GM12878 (cell line): ENCODE measurements at regions not wholly inside any gene's neighbourhood (a gene's known extent, or its start where the extent isn't known, plus 50 kb on each side); places are given as distances from the start of the nearest gene placed in this dataset.

ENCODE experiments used
- ATAC-seq: fragments of 200-7000 bp; cut with Tn5 transposase; 3 replicates; pipeline ENCODE4 v1.9.1; 2020; ENCODE audit warnings: mild to moderate bottlenecking, moderate library complexity
- BruUV-seq: library from RNA; stranded (reverse); fragments of 400-500 nt; replicated peaks from 2 replicates; lab custom pipeline; 2021; lab: Mats Ljungman, UMichigan
- CTCF ChIA-PET: fragments of 300-600 bp; sonication (Branson Sonifier 250); formaldehyde crosslinking; extraction: SDS; loops from one replicate; lab custom pipeline; 2021; ENCODE audit warnings: inconsistent platforms; lab: Yijun Ruan, JAX
- POLR2A ChIA-PET: fragments of 350-600 bp; formaldehyde crosslinking; extraction: SDS; loops from one replicate; lab custom pipeline; 2021; ENCODE audit warnings: inconsistent platforms; lab: Charles Lee
- RAD21 ChIA-PET: fragments of 300-600 bp; sonication (Branson Sonifier 250); formaldehyde crosslinking; loops from one replicate; lab custom pipeline; 2023; ENCODE audit warnings: antibody characterized with exemption; ENCODE audit not compliant: unreplicated experiment; lab: Charles Lee
- SMC1A ChIA-PET: fragments of 300-600 bp; sonication (Branson Sonifier 250); formaldehyde crosslinking; loops from one replicate; lab custom pipeline; 2023; ENCODE audit not compliant: unreplicated experiment, uncharacterized antibody; lab: Charles Lee
- DNase-seq: peaks from one replicate; pipeline ENCODE4 v3.0.0-alpha.2; 2011; ENCODE audit warnings: low read depth, low spot score
- FAIRE-seq: peaks from 3 replicates; lab custom pipeline; 2011; peaks lifted over from hg19 to GRCh38; lab: Jason Lieb, UNC
- H2AFZ ChIP-seq: 2 replicates; pipeline ENCODE4 v1.6.0; 2011; ENCODE audit warnings: low read depth, low read length, control low read depth; ENCODE audit not compliant: control insufficient read depth
- H3K27ac ChIP-seq: 2 replicates; pipeline ENCODE4 v1.5.1; 2011; ENCODE audit warnings: control low read depth; ENCODE audit not compliant: control insufficient read depth, insufficient read depth
- H3K27me3 ChIP-seq, 2 experiments: replicated peaks in 1 of 2; 2 replicates each; pipeline versions ENCODE4 v1.6.0 to v1.6.1; 2011; ENCODE audit warnings: low read length in 1 of 2; ENCODE audit not compliant: control insufficient read depth in 2 of 2, insufficient read depth in 2 of 2
- H3K36me3 ChIP-seq, 2 experiments: 2 replicates each; pipeline ENCODE4 v1.5.1; 2011; ENCODE audit warnings: low read length in 1 of 2; ENCODE audit not compliant: control insufficient read depth in 2 of 2, insufficient read depth in 2 of 2
- H3K4me1 ChIP-seq: 2 replicates; pipeline ENCODE4 v1.6.1; 2011; ENCODE audit warnings: mild to moderate bottlenecking, low read length, moderate library complexity, mixed read lengths; ENCODE audit not compliant: control insufficient read depth, insufficient read depth
- H3K4me2 ChIP-seq: 2 replicates; pipeline ENCODE4 v1.6.0; 2011; ENCODE audit warnings: control low read depth; ENCODE audit not compliant: control insufficient read depth, insufficient read depth
- H3K4me3 ChIP-seq: fragments of 200-600 bp; sonication (generic); 2 replicates; pipeline ENCODE4 v1.5.1; 2016
- H3K79me2 ChIP-seq: 2 replicates; pipeline ENCODE4 v1.6.0; 2011; ENCODE audit warnings: low read length; ENCODE audit not compliant: control insufficient read depth, insufficient read depth
- H3K9ac ChIP-seq: 2 replicates; pipeline ENCODE4 v1.8.0; 2011; ENCODE audit warnings: low read length, control low read depth, mixed read lengths; ENCODE audit not compliant: control insufficient read depth, insufficient read depth
- H3K9me3 ChIP-seq: replicated peaks from 3 replicates; pipeline ENCODE4 v1.5.1; 2011; ENCODE audit warnings: mild to moderate bottlenecking, low read length; ENCODE audit not compliant: control insufficient read depth, insufficient read depth
- H4K20me1 ChIP-seq: 2 replicates; pipeline ENCODE4 v1.6.0; 2011; ENCODE audit not compliant: control insufficient read depth, insufficient read depth
- ATF3 ChIP-seq: IDR thresholded peaks from 2 replicates; pipeline ENCODE4 v1.6.1; 2011; ENCODE audit warnings: low read depth, mild to moderate bottlenecking, low read length, moderate library complexity, borderline replicate concordance; ENCODE audit errors: extremely low read depth
- HCFC1 ChIP-seq: fragments of 150-350 bp; IDR thresholded peaks from 2 replicates; pipeline ENCODE4 v1.6.1; 2014; ENCODE audit warnings: low read length
- RB1 ChIP-seq: fragments of 450-650 bp; formaldehyde crosslinking; IDR thresholded peaks from 2 replicates; pipeline ENCODE4 v1.6.1; 2017; ENCODE audit warnings: mild to moderate bottlenecking, borderline replicate concordance
- RCOR1 ChIP-seq: conservative IDR thresholded peaks from 2 replicates; pipeline ENCODE4 v1.6.1; 2012; ENCODE audit warnings: low read depth, low read length, improper control_type of control experiment
- STAT1 ChIP-seq: fragments of 450-650 bp; conservative IDR thresholded peaks from 2 replicates; pipeline ENCODE4 v1.6.1; 2014; ENCODE audit warnings: antibody characterized with exemption, mild to moderate bottlenecking
- YY1 ChIP-seq: IDR thresholded peaks from 2 replicates; pipeline ENCODE4 v1.6.1; 2011; ENCODE audit warnings: low read depth, mild to moderate bottlenecking, low read length
- ZBTB11 ChIP-seq: fragments of 450-650 bp; formaldehyde crosslinking; IDR thresholded peaks from 2 replicates; pipeline ENCODE4 v1.5.0; 2022; ENCODE audit warnings: mild to moderate bottlenecking, missing genetic modification characterization
- ZNF384 ChIP-seq: IDR thresholded peaks from 2 replicates; pipeline ENCODE4 v1.6.1; 2012; ENCODE audit warnings: low read depth, mild to moderate bottlenecking, low read length, improper control_type of control experiment, borderline replicate concordance
- ZZZ3 ChIP-seq: IDR thresholded peaks from 2 replicates; pipeline ENCODE4 v1.6.1; 2011; ENCODE audit warnings: low read depth; ENCODE audit not compliant: control insufficient read depth, insufficient read length
- WGBS: methylation state at CpG from one replicate; pipeline ENCODE4 v1.1.6; 2016; ENCODE audit warnings: low lambda C conversion rate; ENCODE audit not compliant: insufficient replicate concordance, insufficient coverage; ENCODE audit errors: missing lambda C conversion rate; 5-methylcytosine and 5-hydroxymethylcytosine counted together
- in situ Hi-C: fragments of 300-500 bp; cut with MboI; formaldehyde crosslinking; loops from 9 replicates; pipeline ENCODE4 v1.14.3; 2018; ENCODE audit warnings: mixed read lengths
- intact Hi-C: fragments of 100-400 bp; cut with micrococcal nuclease; formaldehyde crosslinking; loops from one replicate; pipeline ENCODE4 v1.14.2; 2022; ENCODE audit not compliant: unreplicated experiment
- TF ChIP-seq, protein P1 (sequence below): IDR thresholded peaks from 2 replicates; pipeline ENCODE4 v1.6.1; 2012; ENCODE audit warnings: low read length, inconsistent platforms
- TF ChIP-seq, protein P2 (sequence below): IDR thresholded peaks from 2 replicates; pipeline ENCODE4 v1.6.1; 2012; ENCODE audit warnings: mild to moderate bottlenecking, low read depth, low read length
- TF ChIP-seq, protein P3 (sequence below): IDR thresholded peaks from 2 replicates; pipeline ENCODE4 v1.6.1; 2011; ENCODE audit warnings: low read depth, low read length, improper control_type of control experiment, borderline replicate concordance
- TF ChIP-seq, protein P4 (sequence below): IDR thresholded peaks from 2 replicates; pipeline ENCODE4 v1.6.1; 2012; ENCODE audit warnings: low read depth, low read length, improper control_type of control experiment

GRCh38 chr14:42480255-42480654 is 873.6 kb downstream of the LRFN5 start:
- no peak overlapping the region for H3K4me2 ChIP-seq
- in situ Hi-C loops (no loop called here), intact Hi-C loops (no loop called here)
- no peaks in the 10 kb centered on the region for H4K20me1 ChIP-seq
- no peaks in the 10 kb centered on the region for H3K27me3 ChIP-seq
- no peak overlapping the region for H3K27ac ChIP-seq
- TF ChIP-seq, protein P1, sequence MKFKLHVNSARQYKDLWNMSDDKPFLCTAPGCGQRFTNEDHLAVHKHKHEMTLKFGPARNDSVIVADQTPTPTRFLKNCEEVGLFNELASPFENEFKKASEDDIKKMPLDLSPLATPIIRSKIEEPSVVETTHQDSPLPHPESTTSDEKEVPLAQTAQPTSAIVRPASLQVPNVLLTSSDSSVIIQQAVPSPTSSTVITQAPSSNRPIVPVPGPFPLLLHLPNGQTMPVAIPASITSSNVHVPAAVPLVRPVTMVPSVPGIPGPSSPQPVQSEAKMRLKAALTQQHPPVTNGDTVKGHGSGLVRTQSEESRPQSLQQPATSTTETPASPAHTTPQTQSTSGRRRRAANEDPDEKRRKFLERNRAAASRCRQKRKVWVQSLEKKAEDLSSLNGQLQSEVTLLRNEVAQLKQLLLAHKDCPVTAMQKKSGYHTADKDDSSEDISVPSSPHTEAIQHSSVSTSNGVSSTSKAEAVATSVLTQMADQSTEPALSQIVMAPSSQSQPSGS, result no peak
- TF ChIP-seq ATF3 (no peak), STAT1 (no peak), ZZZ3 (no peak), YY1 (no peak), ZNF384 (no peak), RCOR1 (no peak), ZBTB11 (CRISPR knock-in tag) (no peak), RB1 (no peak), HCFC1 (no peak)
- TF ChIP-seq, protein P2, sequence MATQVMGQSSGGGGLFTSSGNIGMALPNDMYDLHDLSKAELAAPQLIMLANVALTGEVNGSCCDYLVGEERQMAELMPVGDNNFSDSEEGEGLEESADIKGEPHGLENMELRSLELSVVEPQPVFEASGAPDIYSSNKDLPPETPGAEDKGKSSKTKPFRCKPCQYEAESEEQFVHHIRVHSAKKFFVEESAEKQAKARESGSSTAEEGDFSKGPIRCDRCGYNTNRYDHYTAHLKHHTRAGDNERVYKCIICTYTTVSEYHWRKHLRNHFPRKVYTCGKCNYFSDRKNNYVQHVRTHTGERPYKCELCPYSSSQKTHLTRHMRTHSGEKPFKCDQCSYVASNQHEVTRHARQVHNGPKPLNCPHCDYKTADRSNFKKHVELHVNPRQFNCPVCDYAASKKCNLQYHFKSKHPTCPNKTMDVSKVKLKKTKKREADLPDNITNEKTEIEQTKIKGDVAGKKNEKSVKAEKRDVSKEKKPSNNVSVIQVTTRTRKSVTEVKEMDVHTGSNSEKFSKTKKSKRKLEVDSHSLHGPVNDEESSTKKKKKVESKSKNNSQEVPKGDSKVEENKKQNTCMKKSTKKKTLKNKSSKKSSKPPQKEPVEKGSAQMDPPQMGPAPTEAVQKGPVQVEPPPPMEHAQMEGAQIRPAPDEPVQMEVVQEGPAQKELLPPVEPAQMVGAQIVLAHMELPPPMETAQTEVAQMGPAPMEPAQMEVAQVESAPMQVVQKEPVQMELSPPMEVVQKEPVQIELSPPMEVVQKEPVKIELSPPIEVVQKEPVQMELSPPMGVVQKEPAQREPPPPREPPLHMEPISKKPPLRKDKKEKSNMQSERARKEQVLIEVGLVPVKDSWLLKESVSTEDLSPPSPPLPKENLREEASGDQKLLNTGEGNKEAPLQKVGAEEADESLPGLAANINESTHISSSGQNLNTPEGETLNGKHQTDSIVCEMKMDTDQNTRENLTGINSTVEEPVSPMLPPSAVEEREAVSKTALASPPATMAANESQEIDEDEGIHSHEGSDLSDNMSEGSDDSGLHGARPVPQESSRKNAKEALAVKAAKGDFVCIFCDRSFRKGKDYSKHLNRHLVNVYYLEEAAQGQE, result no peak
- TF ChIP-seq, protein P3, sequence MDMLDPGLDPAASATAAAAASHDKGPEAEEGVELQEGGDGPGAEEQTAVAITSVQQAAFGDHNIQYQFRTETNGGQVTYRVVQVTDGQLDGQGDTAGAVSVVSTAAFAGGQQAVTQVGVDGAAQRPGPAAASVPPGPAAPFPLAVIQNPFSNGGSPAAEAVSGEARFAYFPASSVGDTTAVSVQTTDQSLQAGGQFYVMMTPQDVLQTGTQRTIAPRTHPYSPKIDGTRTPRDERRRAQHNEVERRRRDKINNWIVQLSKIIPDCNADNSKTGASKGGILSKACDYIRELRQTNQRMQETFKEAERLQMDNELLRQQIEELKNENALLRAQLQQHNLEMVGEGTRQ, result no peak
- TF ChIP-seq, protein P4, sequence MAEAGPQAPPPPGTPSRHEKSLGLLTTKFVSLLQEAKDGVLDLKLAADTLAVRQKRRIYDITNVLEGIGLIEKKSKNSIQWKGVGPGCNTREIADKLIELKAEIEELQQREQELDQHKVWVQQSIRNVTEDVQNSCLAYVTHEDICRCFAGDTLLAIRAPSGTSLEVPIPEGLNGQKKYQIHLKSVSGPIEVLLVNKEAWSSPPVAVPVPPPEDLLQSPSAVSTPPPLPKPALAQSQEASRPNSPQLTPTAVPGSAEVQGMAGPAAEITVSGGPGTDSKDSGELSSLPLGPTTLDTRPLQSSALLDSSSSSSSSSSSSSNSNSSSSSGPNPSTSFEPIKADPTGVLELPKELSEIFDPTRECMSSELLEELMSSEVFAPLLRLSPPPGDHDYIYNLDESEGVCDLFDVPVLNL, result no peak
- POLR2A ChIA-PET, result no interaction called here
- DNase-seq (no peak), FAIRE-seq (no peak), ATAC-seq (peak; percentile 54)
- BruUV-seq, result no TSS peak
- no peaks in the 10 kb centered on the region for H3K4me1 ChIP-seq
- H3K9me3 ChIP-seq, result no peaks in the 10 kb centered on the region
- no peak overlapping the region for H3K4me3 ChIP-seq
- H3K36me3 ChIP-seq, result no peaks in the 10 kb centered on the region
- CTCF ChIA-PET, result interaction anchor here (0.7 kb wide), 1 partner anchor 44 kb away, joined by 3 read pairs; no protein-coding TSS in a partner anchor
- no peak overlapping the region for H2AFZ ChIP-seq
- 47% methylated on average over 1 of the region's 1 CpG for WGBS
- RAD21 ChIA-PET, result interaction anchor here (0.5 to 2.3 kb wide), 3 partner anchors 10 to 44 kb away, joined by 3 to 10 read pairs (median 4); no protein-coding TSS in a partner anchor
- no peak overlapping the region for H3K9ac ChIP-seq
- SMC1A ChIA-PET, result interaction anchor here (0.9 to 1.8 kb wide), 7 partner anchors 9 to 56 kb away, joined by 3 to 6 read pairs (median 4); no protein-coding TSS in a partner anchor
- no peaks in the 10 kb centered on the region for H3K79me2 ChIP-seq
